Astrocyte (in vitro differentiated cells and primary cell): ENCODE measurements at regions not wholly inside any gene's neighbourhood (a gene's known extent, or its start where the extent isn't known, plus 50 kb on each side); places are given as distances from the start of the nearest gene placed in this dataset.

Source experiments
- CTCF ChIP-seq: IDR thresholded peaks from 2 replicates; pipeline ENCODE4 v1.5.1; 2011; ENCODE audit warnings: low read depth, mild to moderate bottlenecking, inconsistent platforms, low read length, moderate library complexity; ENCODE audit not compliant: insufficient read depth
- EZH2 ChIP-seq: IDR thresholded peaks from 2 replicates; pipeline ENCODE4 v1.6.1; 2012; ENCODE audit warnings: mild to moderate bottlenecking, low read length, inconsistent platforms; ENCODE audit not compliant: insufficient read depth

DNA sequence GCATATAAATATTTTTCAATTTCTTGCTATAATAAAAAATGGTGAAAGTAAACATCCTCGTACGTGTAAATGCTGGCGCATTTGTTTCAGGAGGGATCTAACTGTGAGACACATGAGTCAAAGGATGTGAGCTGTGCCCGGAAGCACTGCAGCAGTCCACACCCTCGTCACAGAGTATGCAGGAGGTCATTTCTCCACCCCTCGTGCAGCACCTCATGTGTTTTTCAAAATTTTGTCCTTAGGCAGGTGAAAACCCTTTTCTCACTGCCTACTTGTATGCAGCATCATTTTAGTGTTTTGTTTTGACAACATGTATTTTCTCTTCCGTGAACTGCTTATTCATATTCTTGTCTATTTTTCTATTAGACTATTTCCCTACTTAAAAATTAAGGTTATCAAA is 162.7 kb downstream of the AVL9 start:
- no peak for TF ChIP-seq CTCF
- no peak for TF ChIP-seq EZH2
